ENCODE measurements at regions not wholly inside any gene's neighbourhood (a gene's known extent, or its start where the extent isn't known, plus 50 kb on each side); places are given as distances from the start of the nearest gene placed in this dataset.

DNA sequence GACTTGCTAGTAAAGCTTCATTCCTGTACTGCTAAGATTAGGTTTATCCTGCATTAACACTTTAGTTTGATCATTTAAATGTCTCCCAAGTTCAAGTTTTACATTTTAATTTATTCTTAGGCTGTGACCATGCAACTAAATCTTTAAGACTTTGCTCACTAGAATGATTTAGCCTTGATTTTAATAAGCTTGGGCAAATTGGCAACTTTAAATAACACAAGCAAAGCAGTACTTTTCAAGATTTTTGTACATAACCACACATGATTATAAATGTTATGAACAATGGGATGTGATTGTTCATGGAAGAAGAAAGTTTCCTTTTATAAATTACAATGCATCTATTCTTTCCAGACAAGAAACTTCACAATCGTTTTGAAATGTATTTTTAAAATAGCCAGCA, 948.0 kb upstream of the EPHA7 start:
- TF ChIP-seq, protein P1, sequence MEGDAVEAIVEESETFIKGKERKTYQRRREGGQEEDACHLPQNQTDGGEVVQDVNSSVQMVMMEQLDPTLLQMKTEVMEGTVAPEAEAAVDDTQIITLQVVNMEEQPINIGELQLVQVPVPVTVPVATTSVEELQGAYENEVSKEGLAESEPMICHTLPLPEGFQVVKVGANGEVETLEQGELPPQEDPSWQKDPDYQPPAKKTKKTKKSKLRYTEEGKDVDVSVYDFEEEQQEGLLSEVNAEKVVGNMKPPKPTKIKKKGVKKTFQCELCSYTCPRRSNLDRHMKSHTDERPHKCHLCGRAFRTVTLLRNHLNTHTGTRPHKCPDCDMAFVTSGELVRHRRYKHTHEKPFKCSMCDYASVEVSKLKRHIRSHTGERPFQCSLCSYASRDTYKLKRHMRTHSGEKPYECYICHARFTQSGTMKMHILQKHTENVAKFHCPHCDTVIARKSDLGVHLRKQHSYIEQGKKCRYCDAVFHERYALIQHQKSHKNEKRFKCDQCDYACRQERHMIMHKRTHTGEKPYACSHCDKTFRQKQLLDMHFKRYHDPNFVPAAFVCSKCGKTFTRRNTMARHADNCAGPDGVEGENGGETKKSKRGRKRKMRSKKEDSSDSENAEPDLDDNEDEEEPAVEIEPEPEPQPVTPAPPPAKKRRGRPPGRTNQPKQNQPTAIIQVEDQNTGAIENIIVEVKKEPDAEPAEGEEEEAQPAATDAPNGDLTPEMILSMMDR (IDR thresholded peaks at IDR 0.05), result no peak
- TF ChIP-seq POLR2A (IDR thresholded peaks at IDR 0.05), result no peak
